GM23338 (cell line): ENCODE measurements at regions not wholly inside any gene's neighbourhood (a gene's known extent, or its start where the extent isn't known, plus 50 kb on each side); places are given as distances from the start of the nearest gene placed in this dataset.

ENCODE experiments used
- ATAC-seq: fragments of 200-7000 bp; cut with Tn5 transposase; 3 replicates; pipeline ENCODE4 v1.9.1; 2020
- DNase-seq: peaks from one replicate; pipeline ENCODE4 v3.0.0-alpha.2; 2015; ENCODE audit warnings: low spot score
- H2AFZ ChIP-seq: fragments of 200-600 bp; sonication (generic); 2 replicates; pipeline ENCODE4 v1.8.0; 2016; ENCODE audit warnings: antibody characterized with exemption, mild to moderate bottlenecking, moderate library complexity
- H3F3A ChIP-seq: fragments of 200-600 bp; sonication (generic); replicated peaks from 2 replicates; pipeline ENCODE4 v1.8.0; 2017; ENCODE audit warnings: antibody characterized with exemption, mixed run types, low read depth
- H3K27ac ChIP-seq: fragments of 200-600 bp; sonication (generic); 2 replicates; pipeline ENCODE4 v1.6.1; 2016; ENCODE audit warnings: low read depth
- H3K27me3 ChIP-seq: fragments of 200-600 bp; sonication (generic); 2 replicates; pipeline ENCODE4 v1.8.0; 2016; ENCODE audit warnings: mild to moderate bottlenecking, mixed run types, moderate library complexity; ENCODE audit not compliant: insufficient read depth
- H3K36me3 ChIP-seq: fragments of 200-600 bp; sonication (generic); 2 replicates; pipeline ENCODE4 v1.8.0; 2016; ENCODE audit warnings: mild to moderate bottlenecking; ENCODE audit not compliant: insufficient read depth
- H3K4me1 ChIP-seq: fragments of 200-600 bp; sonication (generic); 2 replicates; pipeline ENCODE4 v1.8.0; 2016; ENCODE audit warnings: mild to moderate bottlenecking, moderate library complexity; ENCODE audit not compliant: insufficient read depth
- H3K4me2 ChIP-seq: fragments of 200-600 bp; sonication (generic); 2 replicates; pipeline ENCODE4 v1.7.1; 2017; ENCODE audit warnings: mixed run types
- H3K4me3 ChIP-seq: fragments of 200-600 bp; sonication (generic); 2 replicates; pipeline ENCODE4 v1.6.1; 2016; ENCODE audit warnings: mixed run types
- H3K79me2 ChIP-seq: fragments of 200-600 bp; sonication (generic); replicated peaks from 2 replicates; pipeline ENCODE4 v1.8.0; 2017; ENCODE audit warnings: mild to moderate bottlenecking; ENCODE audit not compliant: insufficient read depth
- H3K9me2 ChIP-seq: fragments of 200-600 bp; sonication (generic); 2 replicates; pipeline ENCODE4 v1.8.0; 2017; ENCODE audit not compliant: insufficient read depth
- H4K20me1 ChIP-seq: fragments of 200-600 bp; sonication (generic); replicated peaks from 2 replicates; pipeline ENCODE4 v1.8.0; 2017; ENCODE audit warnings: mild to moderate bottlenecking; ENCODE audit not compliant: insufficient read depth
- H3K27ac Mint-ChIP-seq: 2 replicates; pipeline ENCODE4 v1.8.0; 2020; ENCODE audit warnings: inconsistent platforms, mild to moderate bottlenecking, moderate library complexity, mixed read lengths
- H3K27me3 Mint-ChIP-seq: 3 replicates; pipeline ENCODE4 v1.8.0; 2022; ENCODE audit warnings: low read depth, mild to moderate bottlenecking, moderate library complexity, mixed read lengths, inconsistent platforms; ENCODE audit not compliant: insufficient read depth, poor library complexity
- H3K36me3 Mint-ChIP-seq: 3 replicates; pipeline ENCODE4 v1.8.0; 2021; ENCODE audit warnings: low read depth, mild to moderate bottlenecking, inconsistent platforms, moderate library complexity, mixed read lengths
- H3K4me1 Mint-ChIP-seq: 3 replicates; pipeline ENCODE4 v1.8.0; 2020; ENCODE audit warnings: mild to moderate bottlenecking, inconsistent platforms, mixed read lengths
- H3K4me3 Mint-ChIP-seq: 3 replicates; pipeline ENCODE4 v1.8.0; 2021; ENCODE audit warnings: moderate library complexity, mild to moderate bottlenecking, inconsistent platforms, mixed read lengths
- H3K9me3 Mint-ChIP-seq: 3 replicates; pipeline ENCODE4 v1.8.0; 2020; ENCODE audit warnings: moderate library complexity, mild to moderate bottlenecking, inconsistent platforms, mixed read lengths
- EZH2phosphoT487 ChIP-seq: fragments of 200-600 bp; sonication (generic); IDR thresholded peaks from one replicate; pipeline ENCODE4 v1.8.1; 2018; ENCODE audit warnings: antibody characterized with exemption; ENCODE audit not compliant: unreplicated experiment
- JUNB ChIP-seq: IDR thresholded peaks from one replicate; pipeline ENCODE4 v1.6.1; 2016; ENCODE audit warnings: antibody characterized with exemption; ENCODE audit not compliant: unreplicated experiment
- NANOG ChIP-seq: IDR thresholded peaks from 2 replicates; pipeline ENCODE4 v1.6.1; 2016; ENCODE audit warnings: antibody characterized with exemption, borderline replicate concordance
- STAT1 ChIP-seq: IDR thresholded peaks from one replicate; pipeline ENCODE4 v1.6.1; 2016; ENCODE audit warnings: antibody characterized with exemption; ENCODE audit not compliant: unreplicated experiment
- ZNF331 ChIP-seq: fragments of 250-450 bp; sonication (Bioruptor Pico); IDR thresholded peaks from 2 replicates; pipeline ENCODE4 v1.5.0; 2020; ENCODE audit warnings: low read depth, mild to moderate bottlenecking, moderate library complexity
- TF ChIP-seq, protein P1 (sequence below): IDR thresholded peaks from one replicate; pipeline ENCODE4 v1.6.1; 2018; ENCODE audit warnings: antibody characterized with exemption; ENCODE audit not compliant: unreplicated experiment
- TF ChIP-seq, protein P2 (sequence below), 2 experiments: fragments of 200-600 bp in 1 of 2; sonication (generic) in 1 of 2; conservative IDR thresholded peaks; 2 replicates each; pipeline versions ENCODE4 v1.5.1 to v1.6.1; 2016 to 2017; ENCODE audit warnings: antibody characterized with exemption in 2 of 2, low read depth in 2 of 2, mild to moderate bottlenecking in 2 of 2, moderate library complexity in 1 of 2
- TF ChIP-seq, protein P3 (sequence below): fragments of 250-450 bp; sonication (Bioruptor Pico); IDR thresholded peaks from 2 replicates; pipeline ENCODE4 v1.5.0; 2020; ENCODE audit warnings: mild to moderate bottlenecking, moderate library complexity

DNA sequence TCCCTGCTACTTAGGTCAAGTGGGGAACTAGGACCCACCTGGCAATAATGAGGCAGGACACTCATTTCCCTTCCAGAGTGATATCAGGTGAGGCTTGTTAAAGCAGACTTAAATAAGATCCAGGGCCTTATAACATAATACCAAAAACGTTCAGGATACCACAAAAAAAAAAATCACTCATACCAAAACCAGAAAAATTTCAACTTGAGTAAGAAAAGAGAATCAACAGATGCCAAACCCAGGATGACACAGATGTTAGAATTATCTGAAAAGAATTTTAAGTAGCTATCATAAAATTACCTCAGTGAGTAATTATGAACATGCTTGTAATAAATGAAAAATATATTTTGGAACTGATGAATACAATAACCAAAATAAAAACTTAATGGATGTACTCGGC, 255.6 kb upstream of the OSR1 start (continued):
- TF ChIP-seq, protein P1, sequence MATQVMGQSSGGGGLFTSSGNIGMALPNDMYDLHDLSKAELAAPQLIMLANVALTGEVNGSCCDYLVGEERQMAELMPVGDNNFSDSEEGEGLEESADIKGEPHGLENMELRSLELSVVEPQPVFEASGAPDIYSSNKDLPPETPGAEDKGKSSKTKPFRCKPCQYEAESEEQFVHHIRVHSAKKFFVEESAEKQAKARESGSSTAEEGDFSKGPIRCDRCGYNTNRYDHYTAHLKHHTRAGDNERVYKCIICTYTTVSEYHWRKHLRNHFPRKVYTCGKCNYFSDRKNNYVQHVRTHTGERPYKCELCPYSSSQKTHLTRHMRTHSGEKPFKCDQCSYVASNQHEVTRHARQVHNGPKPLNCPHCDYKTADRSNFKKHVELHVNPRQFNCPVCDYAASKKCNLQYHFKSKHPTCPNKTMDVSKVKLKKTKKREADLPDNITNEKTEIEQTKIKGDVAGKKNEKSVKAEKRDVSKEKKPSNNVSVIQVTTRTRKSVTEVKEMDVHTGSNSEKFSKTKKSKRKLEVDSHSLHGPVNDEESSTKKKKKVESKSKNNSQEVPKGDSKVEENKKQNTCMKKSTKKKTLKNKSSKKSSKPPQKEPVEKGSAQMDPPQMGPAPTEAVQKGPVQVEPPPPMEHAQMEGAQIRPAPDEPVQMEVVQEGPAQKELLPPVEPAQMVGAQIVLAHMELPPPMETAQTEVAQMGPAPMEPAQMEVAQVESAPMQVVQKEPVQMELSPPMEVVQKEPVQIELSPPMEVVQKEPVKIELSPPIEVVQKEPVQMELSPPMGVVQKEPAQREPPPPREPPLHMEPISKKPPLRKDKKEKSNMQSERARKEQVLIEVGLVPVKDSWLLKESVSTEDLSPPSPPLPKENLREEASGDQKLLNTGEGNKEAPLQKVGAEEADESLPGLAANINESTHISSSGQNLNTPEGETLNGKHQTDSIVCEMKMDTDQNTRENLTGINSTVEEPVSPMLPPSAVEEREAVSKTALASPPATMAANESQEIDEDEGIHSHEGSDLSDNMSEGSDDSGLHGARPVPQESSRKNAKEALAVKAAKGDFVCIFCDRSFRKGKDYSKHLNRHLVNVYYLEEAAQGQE = no peak
- TF ChIP-seq, protein P2, sequence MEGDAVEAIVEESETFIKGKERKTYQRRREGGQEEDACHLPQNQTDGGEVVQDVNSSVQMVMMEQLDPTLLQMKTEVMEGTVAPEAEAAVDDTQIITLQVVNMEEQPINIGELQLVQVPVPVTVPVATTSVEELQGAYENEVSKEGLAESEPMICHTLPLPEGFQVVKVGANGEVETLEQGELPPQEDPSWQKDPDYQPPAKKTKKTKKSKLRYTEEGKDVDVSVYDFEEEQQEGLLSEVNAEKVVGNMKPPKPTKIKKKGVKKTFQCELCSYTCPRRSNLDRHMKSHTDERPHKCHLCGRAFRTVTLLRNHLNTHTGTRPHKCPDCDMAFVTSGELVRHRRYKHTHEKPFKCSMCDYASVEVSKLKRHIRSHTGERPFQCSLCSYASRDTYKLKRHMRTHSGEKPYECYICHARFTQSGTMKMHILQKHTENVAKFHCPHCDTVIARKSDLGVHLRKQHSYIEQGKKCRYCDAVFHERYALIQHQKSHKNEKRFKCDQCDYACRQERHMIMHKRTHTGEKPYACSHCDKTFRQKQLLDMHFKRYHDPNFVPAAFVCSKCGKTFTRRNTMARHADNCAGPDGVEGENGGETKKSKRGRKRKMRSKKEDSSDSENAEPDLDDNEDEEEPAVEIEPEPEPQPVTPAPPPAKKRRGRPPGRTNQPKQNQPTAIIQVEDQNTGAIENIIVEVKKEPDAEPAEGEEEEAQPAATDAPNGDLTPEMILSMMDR (conservative IDR thresholded peaks at IDR 0.05; ENCODE audit: low read depth in 2 of 2) = no peak

DNA sequence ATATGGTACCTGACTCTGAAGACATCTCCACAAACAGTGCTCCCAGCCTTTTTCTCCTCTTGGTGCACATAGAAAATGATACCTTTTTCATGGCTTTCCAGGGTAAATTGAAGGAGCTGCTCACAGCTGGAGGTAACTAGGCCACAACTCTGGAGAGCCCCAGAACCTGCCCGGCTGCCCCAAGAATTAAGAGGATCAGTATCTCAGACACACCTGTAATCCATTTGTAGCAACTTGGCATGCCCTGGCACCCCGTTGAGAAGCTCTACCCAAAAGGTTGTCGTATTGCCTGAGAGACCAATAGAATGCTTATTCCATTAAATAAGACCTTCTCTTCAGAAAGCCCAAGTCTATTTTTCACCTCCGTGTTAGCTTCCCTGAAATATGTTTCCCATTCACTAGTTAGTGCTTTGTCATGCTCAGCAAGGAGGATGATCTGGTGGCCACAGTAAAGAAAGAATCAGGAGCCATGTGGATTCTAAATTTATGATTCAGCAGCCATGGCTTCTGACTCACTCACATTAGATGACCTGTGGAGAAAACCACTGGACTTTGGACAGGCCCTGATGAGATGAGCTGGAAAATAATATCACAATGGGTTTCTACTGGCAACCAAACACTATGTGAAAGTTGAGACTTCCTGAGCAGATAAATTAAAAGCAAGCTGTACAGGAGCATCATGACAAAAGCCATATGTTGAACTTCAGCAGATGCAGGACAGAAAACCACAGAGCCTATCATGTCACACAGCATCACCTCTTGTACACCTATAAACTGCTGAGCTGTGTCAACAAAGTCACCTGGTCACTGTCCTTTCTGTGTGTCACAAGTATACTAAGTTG, 253.3 kb upstream of the OSR1 start:
- DNase-seq = no peak
- no peaks in the 10 kb centered on the region for H3K4me1 Mint-ChIP-seq
- Histone ChIP-seq H3K27ac (no peak overlapping the region), H3K9me2 (peaks cover 9% of the 10 kb centered on the region; the same call in 1 of the 2 replicates), H3K4me3 (no peak overlapping the region), H3K36me3 (no peaks in the 10 kb centered on the region), H3F3A (no peaks in the 10 kb centered on the region), H3K27me3 (no peaks in the 10 kb centered on the region), H4K20me1 (no peaks in the 10 kb centered on the region), H3K4me2 (no peak overlapping the region), H3K79me2 (no peaks in the 10 kb centered on the region), H3K4me1 (no peaks in the 10 kb centered on the region), H2AFZ (no peak overlapping the region)
- H3K27me3 Mint-ChIP-seq = peaks cover 3% of the 10 kb centered on the region
- peaks cover 27% of the 10 kb centered on the region for H3K9me3 Mint-ChIP-seq
- no peak for ATAC-seq
- H3K36me3 Mint-ChIP-seq = peaks cover 21% of the 10 kb centered on the region
- no peak overlapping the region for H3K27ac Mint-ChIP-seq
- no peak overlapping the region for H3K4me3 Mint-ChIP-seq
- TF ChIP-seq, protein P2 (conservative IDR thresholded peaks at IDR 0.05; ENCODE audit: low read depth in 2 of 2) = no peak
- TF ChIP-seq, protein P3, sequence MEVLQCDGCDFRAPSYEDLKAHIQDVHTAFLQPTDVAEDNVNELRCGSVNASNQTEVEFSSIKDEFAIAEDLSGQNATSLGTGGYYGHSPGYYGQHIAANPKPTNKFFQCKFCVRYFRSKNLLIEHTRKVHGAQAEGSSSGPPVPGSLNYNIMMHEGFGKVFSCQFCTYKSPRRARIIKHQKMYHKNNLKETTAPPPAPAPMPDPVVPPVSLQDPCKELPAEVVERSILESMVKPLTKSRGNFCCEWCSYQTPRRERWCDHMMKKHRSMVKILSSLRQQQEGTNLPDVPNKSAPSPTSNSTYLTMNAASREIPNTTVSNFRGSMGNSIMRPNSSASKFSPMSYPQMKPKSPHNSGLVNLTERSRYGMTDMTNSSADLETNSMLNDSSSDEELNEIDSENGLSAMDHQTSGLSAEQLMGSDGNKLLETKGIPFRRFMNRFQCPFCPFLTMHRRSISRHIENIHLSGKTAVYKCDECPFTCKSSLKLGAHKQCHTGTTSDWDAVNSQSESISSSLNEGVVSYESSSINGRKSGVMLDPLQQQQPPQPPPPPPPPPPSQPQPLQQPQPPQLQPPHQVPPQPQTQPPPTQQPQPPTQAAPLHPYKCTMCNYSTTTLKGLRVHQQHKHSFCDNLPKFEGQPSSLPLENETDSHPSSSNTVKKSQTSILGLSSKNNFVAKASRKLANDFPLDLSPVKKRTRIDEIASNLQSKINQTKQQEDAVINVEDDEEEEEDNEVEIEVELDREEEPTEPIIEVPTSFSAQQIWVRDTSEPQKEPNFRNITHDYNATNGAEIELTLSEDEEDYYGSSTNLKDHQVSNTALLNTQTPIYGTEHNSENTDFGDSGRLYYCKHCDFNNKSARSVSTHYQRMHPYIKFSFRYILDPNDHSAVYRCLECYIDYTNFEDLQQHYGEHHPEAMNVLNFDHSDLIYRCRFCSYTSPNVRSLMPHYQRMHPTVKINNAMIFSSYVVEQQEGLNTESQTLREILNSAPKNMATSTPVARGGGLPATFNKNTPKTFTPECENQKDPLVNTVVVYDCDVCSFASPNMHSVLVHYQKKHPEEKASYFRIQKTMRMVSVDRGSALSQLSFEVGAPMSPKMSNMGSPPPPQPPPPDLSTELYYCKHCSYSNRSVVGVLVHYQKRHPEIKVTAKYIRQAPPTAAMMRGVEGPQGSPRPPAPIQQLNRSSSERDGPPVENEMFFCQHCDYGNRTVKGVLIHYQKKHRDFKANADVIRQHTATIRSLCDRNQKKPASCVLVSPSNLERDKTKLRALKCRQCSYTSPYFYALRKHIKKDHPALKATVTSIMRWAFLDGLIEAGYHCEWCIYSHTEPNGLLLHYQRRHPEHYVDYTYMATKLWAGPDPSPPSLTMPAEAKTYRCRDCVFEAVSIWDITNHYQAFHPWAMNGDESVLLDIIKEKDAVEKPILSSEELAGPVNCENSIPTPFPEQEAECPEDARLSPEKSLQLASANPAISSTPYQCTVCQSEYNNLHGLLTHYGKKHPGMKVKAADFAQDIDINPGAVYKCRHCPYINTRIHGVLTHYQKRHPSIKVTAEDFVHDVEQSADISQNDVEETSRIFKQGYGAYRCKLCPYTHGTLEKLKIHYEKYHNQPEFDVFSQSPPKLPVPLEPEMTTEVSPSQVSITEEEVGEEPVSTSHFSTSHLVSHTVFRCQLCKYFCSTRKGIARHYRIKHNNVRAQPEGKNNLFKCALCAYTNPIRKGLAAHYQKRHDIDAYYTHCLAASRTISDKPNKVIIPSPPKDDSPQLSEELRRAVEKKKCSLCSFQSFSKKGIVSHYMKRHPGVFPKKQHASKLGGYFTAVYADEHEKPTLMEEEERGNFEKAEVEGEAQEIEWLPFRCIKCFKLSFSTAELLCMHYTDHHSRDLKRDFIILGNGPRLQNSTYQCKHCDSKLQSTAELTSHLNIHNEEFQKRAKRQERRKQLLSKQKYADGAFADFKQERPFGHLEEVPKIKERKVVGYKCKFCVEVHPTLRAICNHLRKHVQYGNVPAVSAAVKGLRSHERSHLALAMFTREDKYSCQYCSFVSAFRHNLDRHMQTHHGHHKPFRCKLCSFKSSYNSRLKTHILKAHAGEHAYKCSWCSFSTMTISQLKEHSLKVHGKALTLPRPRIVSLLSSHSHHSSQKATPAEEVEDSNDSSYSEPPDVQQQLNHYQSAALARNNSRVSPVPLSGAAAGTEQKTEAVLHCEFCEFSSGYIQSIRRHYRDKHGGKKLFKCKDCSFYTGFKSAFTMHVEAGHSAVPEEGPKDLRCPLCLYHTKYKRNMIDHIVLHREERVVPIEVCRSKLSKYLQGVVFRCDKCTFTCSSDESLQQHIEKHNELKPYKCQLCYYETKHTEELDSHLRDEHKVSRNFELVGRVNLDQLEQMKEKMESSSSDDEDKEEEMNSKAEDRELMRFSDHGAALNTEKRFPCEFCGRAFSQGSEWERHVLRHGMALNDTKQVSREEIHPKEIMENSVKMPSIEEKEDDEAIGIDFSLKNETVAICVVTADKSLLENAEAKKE (CRISPR knock-in tag) = no peak
- no peak for TF ChIP-seq JUNB
- no peak for TF ChIP-seq STAT1
- TF ChIP-seq NANOG = no peak
- no peak for TF ChIP-seq ZNF331 (CRISPR knock-in tag)
- TF ChIP-seq EZH2phosphoT487 = no peak
